Cardiac fibroblast (primary cell): ENCODE measurements at regions not wholly inside any gene's neighbourhood (a gene's known extent, or its start where the extent isn't known, plus 50 kb on each side); places are given as distances from the start of the nearest gene placed in this dataset.

Source experiments
- DNase-seq, 2 donors: peaks; one replicate each; pipeline versions ENCODE4 v3.0.0 to v3.0.0-alpha.2; 2010; ENCODE audit warnings: low read depth in 2 of 2
- H3K4me3 ChIP-seq, 2 donors: replicated peaks in 1 of 2; 1 replicate in 1 of 2; 2 replicates in 1 of 2; pipeline ENCODE4 v1.5.1; 2011; ENCODE audit warnings: low read depth in 2 of 2, low read length in 2 of 2, mild to moderate bottlenecking in 2 of 2, moderate library complexity in 1 of 2
- CTCF ChIP-seq: IDR thresholded peaks from one replicate; pipeline ENCODE4 v1.5.1; 2011; ENCODE audit warnings: low read depth, mild to moderate bottlenecking, low read length, inconsistent platforms

- peak in 1 of 2 donors; percentile 41 for DNase-seq
- TF ChIP-seq CTCF = no peak
- no peak overlapping the region for H3K4me3 ChIP-seq
Measured at GRCh38 chr4:83932750-83933391, 397.0 kb downstream of the GPAT3 start.

- no peak overlapping the region for H3K4me3 ChIP-seq
- no peak for DNase-seq
- TF ChIP-seq CTCF = no peak
Measured at GRCh38 chr4:83931659-83932438, 395.9 kb downstream of the GPAT3 start.

- H3K4me3 ChIP-seq = no peak overlapping the region
- TF ChIP-seq CTCF = no peak
- DNase-seq = no peak
Measured at GRCh38 chr4:83929550-83929949, 393.6 kb downstream of the GPAT3 start.

- DNase-seq = no peak
- H3K4me3 ChIP-seq = no peak overlapping the region
- TF ChIP-seq CTCF = no peak
Measured at GRCh38 chr4:83926950-83927349, 391.0 kb downstream of the GPAT3 start.

GRCh38 chr4:83923341-83923740, 387.4 kb downstream of the GPAT3 start:
- no peak overlapping the region for H3K4me3 ChIP-seq
- no peak for TF ChIP-seq CTCF
- DNase-seq = no peak

GRCh38 chr4:83922402-83922801, 386.5 kb downstream of the GPAT3 start:
- no peak for DNase-seq
- no peak for TF ChIP-seq CTCF
- no peak overlapping the region for H3K4me3 ChIP-seq
